NCI-H2171 treated with DMSO at 0.1 percent for 48 hours (cell line): ENCODE measurements at regions not wholly inside any gene's neighbourhood (a gene's known extent, or its start where the extent isn't known, plus 50 kb on each side); places are given as distances from the start of the nearest gene placed in this dataset.
"Not testable (repeated sequence)": the region's sequence is repeated elsewhere in the genome, so short reads cannot be mapped to it uniquely, and the experiment has no call there.

ENCODE experiments used
- DNase-seq: peaks from one replicate; lab custom pipeline; 2025; lab: John Stamatoyannopoulos, UW

DNA sequence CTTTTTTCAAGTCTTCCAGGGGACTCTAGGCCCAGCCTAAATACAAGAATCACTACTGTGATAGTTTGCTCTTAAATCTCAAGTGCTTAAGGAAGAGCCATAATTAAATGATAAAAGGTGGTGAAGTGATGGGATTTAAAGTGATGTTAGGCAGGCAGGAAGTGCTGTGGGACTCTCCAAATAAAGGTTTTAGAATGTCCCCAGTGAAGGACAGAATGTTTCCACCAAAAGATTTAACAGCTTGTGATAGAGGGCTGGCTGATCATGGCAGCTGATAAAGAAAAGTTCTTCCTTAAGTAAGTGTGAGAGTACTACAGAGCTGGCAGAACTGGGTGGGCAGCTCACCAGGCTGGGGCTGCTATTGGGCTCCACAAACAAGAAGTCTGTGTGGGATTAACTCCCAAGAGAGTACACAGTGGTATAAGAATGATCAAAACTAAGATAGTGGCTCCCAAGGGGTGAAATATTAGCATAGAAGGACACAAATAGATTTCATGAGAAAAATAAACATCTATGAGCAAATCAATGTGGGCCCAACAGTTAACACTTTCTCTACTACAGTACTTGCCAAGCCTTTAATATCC lies 637.2 kb upstream of the CPEB2 start:
- DNase-seq, result no peak

DNA sequence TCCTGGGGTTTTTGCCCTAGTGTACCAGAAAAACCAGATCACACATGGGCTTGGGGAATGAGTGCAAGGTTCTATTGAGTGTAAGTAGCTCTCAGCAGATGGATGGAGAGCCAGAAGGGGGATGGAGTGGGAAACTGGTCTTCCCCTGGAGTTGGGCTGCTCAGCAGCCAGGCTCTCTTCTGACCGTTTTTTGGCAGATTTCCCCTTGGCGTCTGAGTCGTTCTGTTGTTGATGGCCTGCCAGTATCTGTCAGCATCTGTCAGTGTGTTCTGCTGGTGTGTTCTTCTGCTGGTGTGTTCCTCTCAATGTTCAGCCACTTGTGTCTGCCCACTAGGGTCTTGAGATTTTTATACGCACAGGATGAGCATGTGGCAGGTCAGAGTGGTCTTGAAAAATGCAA lies 633.9 kb upstream of the CPEB2 start:
- DNase-seq, result no peak

DNA sequence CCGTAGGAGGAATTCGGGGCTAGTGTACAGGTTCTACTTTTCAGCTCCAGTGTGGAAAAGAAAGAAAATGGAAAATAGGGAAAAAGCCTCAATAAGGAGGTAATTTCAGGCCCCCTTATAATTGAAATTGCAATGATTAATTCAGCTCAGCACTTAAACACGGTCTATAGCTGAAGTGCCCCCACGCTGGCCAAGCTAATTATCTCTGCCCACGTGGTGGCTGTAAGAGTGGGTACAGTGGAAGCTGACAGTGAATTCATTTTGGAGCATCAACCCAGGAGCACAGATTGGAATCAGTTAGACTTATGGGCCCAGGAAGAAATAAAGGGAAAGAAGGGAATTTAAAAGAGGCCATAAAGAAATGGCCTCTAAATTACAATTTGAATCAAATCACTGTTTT lies 631.1 kb upstream of the CPEB2 start:
- no peak for DNase-seq

GRCh38 chr4:14375816-14376215 lies 626.5 kb upstream of the CPEB2 start:
- no peak for DNase-seq

GRCh38 chr4:14379183-14379582 lies 623.1 kb upstream of the CPEB2 start:
- no peak for DNase-seq

DNA sequence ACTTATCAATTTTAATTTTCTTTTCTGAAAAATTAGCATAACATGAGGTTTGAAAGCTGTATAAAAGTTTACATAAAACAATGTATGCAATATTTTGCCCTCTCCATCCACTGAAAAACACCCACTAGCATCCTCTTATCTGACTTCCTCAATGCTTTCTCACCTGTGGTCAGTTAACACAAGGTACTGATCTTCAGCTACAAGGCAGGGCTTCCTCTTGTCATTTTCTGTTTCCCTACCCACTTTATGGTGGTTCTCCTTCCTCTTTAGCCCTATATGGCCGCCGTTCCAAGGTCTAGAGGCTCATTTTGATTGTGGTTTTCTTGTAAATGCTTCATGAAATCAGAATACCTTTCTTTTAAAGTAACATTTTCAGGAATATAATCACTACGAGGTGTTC lies 618.6 kb upstream of the CPEB2 start:
- DNase-seq, result no peak

- no peak for DNase-seq
Observed at GRCh38 chr4:14384824-14385223, 617.5 kb upstream of the CPEB2 start.

GRCh38 chr4:14386196-14386595 lies 616.1 kb upstream of the CPEB2 start:
- DNase-seq, result no peak

GRCh38 chr4:14387647-14388046 lies 614.6 kb upstream of the CPEB2 start:
- DNase-seq, result no peak

DNA sequence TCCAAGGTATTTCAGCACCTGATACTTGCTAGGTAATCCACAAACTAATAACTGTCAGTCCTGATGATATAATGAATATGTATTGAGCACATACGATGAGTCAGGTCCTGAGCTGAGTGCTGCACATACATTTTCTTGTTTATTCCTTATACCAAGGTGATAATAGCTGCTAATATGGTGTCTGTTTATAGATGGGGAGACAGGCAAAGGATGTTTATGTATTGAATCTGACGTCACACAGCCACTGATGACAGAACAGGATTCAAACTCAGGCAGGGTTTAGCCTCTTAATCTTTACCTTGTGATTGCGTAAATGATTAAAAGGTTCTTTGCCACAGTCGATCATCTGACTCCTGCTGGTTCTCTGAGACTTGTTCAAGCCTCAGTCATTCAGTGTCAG lies 609.9 kb upstream of the CPEB2 start:
- no peak for DNase-seq

GRCh38 chr4:14396183-14396582 lies 606.1 kb upstream of the CPEB2 start:
- no peak for DNase-seq

DNA sequence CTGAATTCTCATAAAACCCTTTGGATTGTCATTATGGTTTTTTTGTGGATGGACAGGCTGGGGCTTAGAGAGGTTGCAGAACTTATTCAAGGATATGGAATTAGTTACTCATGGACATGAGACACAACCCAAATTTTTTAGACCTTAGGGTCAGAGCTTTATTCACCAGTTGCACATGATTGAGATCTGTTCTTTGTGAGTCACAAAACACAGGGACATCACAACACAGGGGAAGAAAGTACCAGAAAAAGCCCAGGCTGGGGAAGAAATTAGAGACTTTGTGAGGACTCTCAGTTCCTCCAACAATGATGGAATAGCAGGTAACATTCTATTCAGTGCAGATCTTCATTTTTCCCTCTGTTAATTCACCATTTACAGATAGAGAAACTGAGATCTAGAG lies 602.4 kb upstream of the CPEB2 start:
- DNase-seq, result no peak

GRCh38 chr4:14400307-14400706 lies 602.0 kb upstream of the CPEB2 start:
- no peak for DNase-seq

DNA sequence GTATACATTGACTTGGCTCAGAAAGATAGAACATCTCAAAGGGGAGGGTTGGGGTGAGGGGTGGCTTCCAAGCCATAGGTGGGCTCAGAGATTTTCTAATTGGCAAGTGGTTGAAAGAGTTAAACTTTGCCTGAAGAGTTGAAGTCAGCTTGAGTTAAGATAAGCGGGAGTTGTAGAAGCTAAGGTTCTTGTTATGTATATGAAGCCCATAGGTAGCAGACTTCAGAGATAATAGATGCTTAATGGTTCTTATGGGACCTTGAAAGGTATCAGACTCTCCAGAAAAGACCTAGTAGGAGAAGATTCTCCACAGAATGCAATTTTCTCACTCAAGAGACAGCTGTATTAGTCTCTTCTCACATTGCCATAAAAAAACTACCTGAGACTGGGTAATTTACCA lies 599.1 kb upstream of the CPEB2 start:
- DNase-seq, result no peak

DNA sequence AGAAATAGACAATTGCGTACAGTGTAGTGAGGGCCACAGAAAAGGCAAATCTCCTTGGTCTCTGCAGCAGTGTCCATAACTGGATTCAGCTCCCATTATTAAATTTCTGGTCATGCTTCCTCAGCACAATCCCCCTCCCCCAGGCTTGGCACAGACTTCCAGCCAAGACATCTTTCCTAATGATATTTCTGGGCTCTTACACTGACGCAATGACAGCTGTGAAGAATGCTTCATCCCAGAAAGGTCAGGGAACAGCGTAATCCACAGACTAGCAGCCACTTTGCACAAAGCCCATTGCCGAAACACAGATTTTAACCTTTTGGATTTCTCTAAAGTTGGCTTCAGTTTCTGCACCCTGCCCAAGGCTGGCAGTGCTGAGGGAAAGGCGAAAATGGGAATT lies 597.6 kb upstream of the CPEB2 start:
- no peak for DNase-seq

DNA sequence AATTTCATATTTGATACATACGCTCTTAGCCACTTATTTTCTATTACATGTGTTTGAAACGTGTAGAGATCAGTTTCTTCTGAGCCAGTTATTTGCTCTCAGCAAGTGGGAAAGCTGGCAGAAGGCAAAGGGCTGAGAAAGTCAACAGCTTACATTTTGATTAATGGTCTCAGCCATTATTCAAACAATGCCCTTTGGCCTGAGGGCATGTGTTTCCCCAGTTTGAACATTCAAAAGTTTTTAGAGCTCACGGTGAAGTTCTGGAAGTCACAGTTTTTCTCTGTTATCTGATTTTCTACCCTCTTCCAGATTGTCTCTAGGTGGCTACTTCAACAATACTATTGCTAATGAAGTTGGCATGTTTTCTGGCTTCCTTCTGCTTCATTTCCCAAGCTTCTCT lies 591.8 kb upstream of the CPEB2 start:
- DNase-seq, result no peak

GRCh38 chr4:14415146-14415545 lies 587.1 kb upstream of the CPEB2 start:
- DNase-seq, result no peak

DNA sequence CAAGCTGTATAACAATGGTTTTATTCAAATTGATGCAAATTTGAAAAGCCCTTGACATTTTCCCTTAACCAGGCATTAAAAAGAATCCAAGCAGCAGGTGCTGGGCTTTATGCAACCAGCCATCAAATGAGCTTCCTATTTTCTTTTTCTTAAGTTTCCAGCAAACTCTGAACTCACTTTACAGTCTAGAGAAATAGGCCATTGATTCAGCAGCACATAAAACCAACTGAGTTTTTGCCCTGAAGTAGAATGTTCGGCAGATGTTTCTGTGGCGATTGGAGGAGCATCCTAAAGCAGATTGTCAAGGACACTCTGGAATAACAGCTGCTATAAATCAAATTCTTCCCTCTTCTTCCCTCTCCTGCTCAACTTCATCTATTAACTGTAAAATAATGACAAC lies 582.8 kb upstream of the CPEB2 start:
- no peak for DNase-seq

DNA sequence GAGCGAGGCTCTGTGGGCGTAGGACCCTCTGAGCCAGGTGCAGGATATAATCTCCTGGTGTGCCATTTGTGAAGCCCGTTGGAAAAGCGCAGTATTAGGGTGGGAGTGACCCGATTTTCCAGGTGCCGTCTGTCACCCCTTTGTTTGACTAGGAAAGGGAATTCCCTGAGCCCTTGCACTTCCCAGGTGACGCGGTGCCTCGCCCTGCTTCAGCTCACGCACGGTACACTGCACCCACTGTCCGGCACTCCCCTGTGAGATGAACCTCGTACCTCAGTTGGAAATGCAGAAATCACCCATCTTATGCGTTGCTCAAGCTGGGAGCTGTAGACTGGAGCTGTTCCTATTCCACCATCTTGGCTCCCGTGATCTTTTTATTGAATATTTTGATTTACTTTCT lies 576.0 kb upstream of the CPEB2 start:
- DNase-seq, result not testable (repeated sequence)

DNA sequence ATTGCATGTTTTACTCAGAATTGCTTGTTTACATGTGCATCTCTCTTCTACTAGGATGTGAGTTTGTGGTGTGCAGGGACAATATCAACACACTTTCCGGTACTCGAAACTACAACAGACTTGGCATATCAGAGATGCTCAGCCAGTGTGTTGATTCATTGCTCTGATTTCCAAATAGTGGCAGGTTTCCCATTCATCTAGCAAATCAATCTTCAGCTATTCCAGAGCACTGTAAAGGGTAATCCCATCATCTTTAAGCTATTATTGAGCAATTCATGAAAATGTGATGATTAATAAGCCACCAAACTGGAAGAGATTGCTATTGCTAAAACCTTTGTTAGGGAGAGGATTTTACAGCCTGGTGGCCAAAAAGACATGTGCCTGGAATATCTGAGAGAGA lies 574.2 kb upstream of the CPEB2 start:
- no peak for DNase-seq

DNA sequence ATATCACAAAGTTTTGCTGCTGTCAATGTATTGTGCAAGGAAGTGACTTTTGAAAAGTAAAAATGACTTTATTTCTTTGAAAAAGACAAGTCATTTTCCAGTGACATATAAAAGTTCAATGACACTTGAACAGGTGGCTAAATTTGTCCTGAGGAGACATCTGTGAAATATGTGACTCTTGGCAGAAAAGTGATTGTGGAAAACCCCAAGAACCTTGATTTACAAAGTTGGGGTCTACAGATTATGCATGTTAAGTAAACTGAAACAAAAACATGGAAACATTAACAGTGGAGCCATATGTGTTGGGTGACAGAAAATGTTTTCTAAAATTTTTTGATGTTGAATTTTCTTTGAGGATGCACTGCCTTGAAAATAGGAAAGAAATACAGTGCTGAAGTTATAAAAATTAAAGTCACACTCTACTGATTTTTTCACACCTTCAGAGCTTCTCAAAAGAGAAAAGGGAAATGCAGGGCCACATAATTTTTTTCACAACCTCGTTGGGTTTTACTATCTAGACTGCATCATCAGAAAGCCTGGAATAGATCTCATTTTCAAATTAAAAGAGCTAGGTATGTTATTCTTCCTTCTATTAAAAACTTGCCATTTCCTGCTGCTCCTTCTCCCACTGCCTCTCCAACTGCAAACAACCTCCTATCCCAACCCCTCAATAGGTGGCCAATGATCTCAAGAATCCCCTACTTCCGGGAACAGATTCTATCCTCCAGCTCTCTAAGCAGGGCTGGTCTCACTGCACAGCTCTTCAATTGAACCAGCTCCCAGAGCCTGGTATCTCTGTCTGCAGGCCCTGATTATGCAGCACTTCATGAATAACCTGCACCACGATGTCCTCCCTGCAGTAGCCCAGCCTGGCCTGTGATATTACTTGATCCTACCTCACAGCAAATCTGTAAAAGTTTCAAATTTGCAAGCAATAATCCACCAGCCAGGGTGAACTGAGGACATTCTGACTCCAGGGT lies 570.8 kb upstream of the CPEB2 start:
- no peak for DNase-seq

GRCh38 chr4:14434483-14434882 lies 567.8 kb upstream of the CPEB2 start:
- no peak for DNase-seq

DNA sequence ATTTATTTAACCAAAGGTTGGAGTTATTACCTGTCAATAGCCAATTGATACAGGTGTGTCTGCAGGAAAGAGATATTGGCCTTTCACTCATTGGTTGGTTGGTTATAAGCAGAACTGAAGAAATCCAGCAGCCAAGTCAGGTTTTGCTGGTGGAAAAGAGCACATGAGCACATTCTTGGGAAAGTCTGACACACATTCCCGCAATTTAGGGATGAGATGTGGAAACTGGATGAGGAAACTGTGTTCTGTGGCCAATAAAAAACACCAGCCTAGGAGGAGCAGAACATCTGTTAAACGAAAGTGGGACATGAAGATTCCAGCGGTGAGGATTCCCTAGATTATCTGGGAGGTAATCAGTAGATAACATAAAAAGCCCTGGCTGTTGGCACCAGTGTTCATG lies 567.4 kb upstream of the CPEB2 start:
- no peak for DNase-seq

GRCh38 chr4:14441561-14441960 lies 560.7 kb upstream of the CPEB2 start:
- no peak for DNase-seq
